IMR-90 (cell line): ENCODE measurements at regions not wholly inside any gene's neighbourhood (a gene's known extent, or its start where the extent isn't known, plus 50 kb on each side); places are given as distances from the start of the nearest gene placed in this dataset.

Experiments
- ATAC-seq: fragments of 200-7000 bp; cut with Tn5 transposase; 2 replicates; pipeline ENCODE4 v1.9.1; 2020; ENCODE audit warnings: low read depth, mild to moderate bottlenecking, moderate library complexity
- BruUV-seq: library from RNA; stranded (reverse); fragments of 400-500 nt; replicated peaks from 2 replicates; lab custom pipeline; 2021; lab: Mats Ljungman, UMichigan
- CTCF ChIA-PET: fragments of 300-600 bp; formaldehyde crosslinking; extraction: SDS; loops from one replicate; lab custom pipeline; 2021; ENCODE audit warnings: antibody characterized with exemption; lab: Yijun Ruan, JAX
- POLR2A ChIA-PET: fragments of 300-600 bp; sonication (Branson Sonifier 250); formaldehyde crosslinking; loops from one replicate; lab custom pipeline; 2022; ENCODE audit warnings: antibody characterized with exemption; ENCODE audit not compliant: unreplicated experiment; lab: Charles Lee
- DNase-seq: peaks from one replicate; pipeline ENCODE4 v3.0.0; 2013
- H2AFZ ChIP-seq: replicated peaks from 2 replicates; pipeline ENCODE3; 2013; ENCODE audit warnings: low read length, mild to moderate bottlenecking; ENCODE audit not compliant: poor library complexity
- H2AK5ac ChIP-seq: 2 replicates; pipeline ENCODE4 v1.6.1; 2013; ENCODE audit warnings: low read depth, low read length, inconsistent platforms
- H2AK9ac ChIP-seq: replicated peaks from 2 replicates; pipeline ENCODE3; 2013; ENCODE audit warnings: mild to moderate bottlenecking, low read depth, low read length, moderate library complexity; ENCODE audit not compliant: poor library complexity
- H2BK120ac ChIP-seq: 2 replicates; pipeline ENCODE4 v1.6.1; 2013; ENCODE audit warnings: low read depth, low read length, inconsistent platforms
- H2BK15ac ChIP-seq: 3 replicates; pipeline ENCODE4 v1.6.1; 2013; ENCODE audit warnings: low read depth, low read length, inconsistent platforms
- H2BK20ac ChIP-seq: 2 replicates; pipeline ENCODE4 v1.6.1; 2013; ENCODE audit warnings: low read depth, mild to moderate bottlenecking, inconsistent platforms, low read length, moderate library complexity
- H2BK5ac ChIP-seq: 2 replicates; pipeline ENCODE4 v1.6.1; 2013; ENCODE audit warnings: mild to moderate bottlenecking, low read depth, low read length, inconsistent platforms; ENCODE audit not compliant: poor library complexity, severe bottlenecking
- H3K14ac ChIP-seq: replicated peaks from 2 replicates; pipeline ENCODE4 v1.6.1; 2013; ENCODE audit warnings: low read depth, low read length, inconsistent platforms
- H3K18ac ChIP-seq: 2 replicates; pipeline ENCODE4 v1.6.1; 2013; ENCODE audit warnings: low read depth, low read length, control low read depth
- H3K23ac ChIP-seq: 2 replicates; pipeline ENCODE4 v1.6.1; 2013; ENCODE audit warnings: low read depth, low read length, inconsistent platforms
- H3K27ac ChIP-seq: 2 replicates; pipeline ENCODE4 v1.5.1; 2013; ENCODE audit warnings: mild to moderate bottlenecking, control low read depth, low read length; ENCODE audit not compliant: insufficient read depth
- H3K27me3 ChIP-seq: 2 replicates; pipeline ENCODE4 v1.6.1; 2013; ENCODE audit warnings: low read length; ENCODE audit not compliant: control insufficient read depth, insufficient read depth
- H3K36me3 ChIP-seq: 2 replicates; pipeline ENCODE4 v1.6.1; 2013; ENCODE audit warnings: low read length, mixed read lengths; ENCODE audit not compliant: control insufficient read depth, insufficient read depth
- H3K4ac ChIP-seq: 2 replicates; pipeline ENCODE4 v1.6.1; 2013; ENCODE audit warnings: low read depth, low read length, inconsistent platforms
- H3K4me1 ChIP-seq: 2 replicates; pipeline ENCODE4 v1.6.1; 2013; ENCODE audit warnings: low read length, mixed read lengths; ENCODE audit not compliant: control insufficient read depth, insufficient read depth
- H3K4me2 ChIP-seq: 2 replicates; pipeline ENCODE4 v1.6.1; 2013; ENCODE audit warnings: low read depth, mild to moderate bottlenecking, control low read depth, low read length, moderate library complexity
- H3K4me3 ChIP-seq: 2 replicates; pipeline ENCODE4 v1.5.1; 2013; ENCODE audit warnings: low read depth, mild to moderate bottlenecking, control low read depth, low read length, moderate library complexity; ENCODE audit not compliant: insufficient read depth
- H3K56ac ChIP-seq: 2 replicates; pipeline ENCODE4 v1.6.1; 2013; ENCODE audit warnings: low read length, inconsistent platforms; ENCODE audit not compliant: insufficient read depth; ENCODE audit errors: extremely low read depth
- H3K79me1 ChIP-seq, 2 experiments: 2 replicates each; pipeline ENCODE4 v1.6.1; 2013; ENCODE audit warnings: low read length in 2 of 2, inconsistent platforms in 1 of 2, low read depth in 1 of 2
- H3K9ac ChIP-seq: 2 replicates; pipeline ENCODE4 v1.6.1; 2013; ENCODE audit warnings: low read depth, low read length, control low read depth
- H3K9me1 ChIP-seq: 2 replicates; pipeline ENCODE4 v1.6.1; 2013; ENCODE audit warnings: low read length, inconsistent platforms; ENCODE audit not compliant: insufficient read depth
- H3K9me3 ChIP-seq: 2 replicates; pipeline ENCODE4 v1.6.1; 2013; ENCODE audit warnings: low read length; ENCODE audit not compliant: control insufficient read depth, insufficient read depth
- H4K20me1 ChIP-seq: 2 replicates; pipeline ENCODE4 v1.6.1; 2013; ENCODE audit warnings: low read length, inconsistent platforms; ENCODE audit not compliant: insufficient read depth
- H4K5ac ChIP-seq: 2 replicates; pipeline ENCODE4 v1.6.1; 2013; ENCODE audit warnings: mild to moderate bottlenecking, low read depth, low read length, control low read depth
- H4K8ac ChIP-seq, 2 experiments: 2 replicates each; pipeline ENCODE4 v1.6.1; 2013; ENCODE audit warnings: low read depth in 2 of 2, low read length in 2 of 2, control low read depth in 1 of 2, inconsistent platforms in 1 of 2
- H4K91ac ChIP-seq: 2 replicates; pipeline ENCODE4 v1.6.1; 2013; ENCODE audit warnings: low read depth, low read length, inconsistent platforms; ENCODE audit not compliant: insufficient read depth
- FOS ChIP-seq: fragments of 150-350 bp; IDR thresholded peaks from 2 replicates; pipeline ENCODE4 v1.6.1; 2016; ENCODE audit warnings: low read depth, low read length
- MAFK ChIP-seq: IDR thresholded peaks from 2 replicates; pipeline ENCODE4 v1.6.1; 2012; ENCODE audit warnings: low read depth, low read length, improper control_type of control experiment
- MAZ ChIP-seq: IDR thresholded peaks from 2 replicates; pipeline ENCODE4 v1.6.1; 2012; ENCODE audit warnings: low read depth, mild to moderate bottlenecking, low read length, improper control_type of control experiment, moderate library complexity, borderline replicate concordance
- RCOR1 ChIP-seq: IDR thresholded peaks from 2 replicates; pipeline ENCODE4 v1.6.1; 2012; ENCODE audit warnings: mild to moderate bottlenecking, low read length, improper control_type of control experiment; ENCODE audit not compliant: insufficient replicate concordance
- WGBS, 2 experiments: methylation state at CpG; one replicate each; pipeline versions ENCODE4 v1.1.5 to v1.1.7; 2013; ENCODE audit warnings: missing lambda C conversion rate in 2 of 2; ENCODE audit not compliant: insufficient read length in 1 of 2; ENCODE audit errors: extremely low coverage in 2 of 2; 5-methylcytosine and 5-hydroxymethylcytosine counted together
- dilution Hi-C: fragments of 300-500 bp; cut with HindIII; formaldehyde crosslinking; loops from one replicate; pipeline ENCODE4 v1.14.3; 2018; ENCODE audit warnings: low sequenced_read_pairs; ENCODE audit not compliant: unreplicated experiment
- in situ Hi-C: fragments of 300-500 bp; cut with MboI; formaldehyde crosslinking; loops from 3 replicates; pipeline ENCODE4 v1.14.3; 2019; ENCODE audit warnings: low sequenced_read_pairs, inconsistent platforms, mixed read lengths
- intact Hi-C: fragments of 100-400 bp; cut with micrococcal nuclease; formaldehyde crosslinking; loops from 2 replicates; pipeline ENCODE4 v1.10.0; 2022
- TF ChIP-seq, protein P1 (sequence below): fragments of 150-350 bp; IDR thresholded peaks from 2 replicates; pipeline ENCODE4 v1.6.1; 2017; ENCODE audit warnings: mild to moderate bottlenecking, antibody characterized with exemption, low read length, low read depth

DNA sequence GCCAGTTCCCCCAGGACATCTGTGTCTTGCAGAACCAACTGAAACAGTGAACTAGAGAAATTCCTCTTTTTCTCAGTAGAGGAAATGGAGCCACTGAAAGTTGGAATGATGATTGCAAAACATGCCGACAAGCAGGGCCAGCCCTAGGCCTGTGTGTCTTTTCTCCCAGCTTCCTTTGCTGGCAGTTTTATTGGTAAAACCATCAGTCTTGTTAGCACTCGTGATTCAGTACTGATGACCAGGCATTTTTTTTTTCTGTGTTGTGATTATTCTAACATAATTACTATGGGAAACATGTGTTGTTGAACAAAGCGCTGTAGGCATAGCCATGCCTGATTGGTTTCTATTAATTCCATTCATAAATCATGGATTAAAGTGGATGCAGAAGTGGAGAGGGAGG is 620.7 kb downstream of the AACS start:
- in situ Hi-C loops, result no loop called here
- dilution Hi-C loops, result no loop called here

More for the DNA sequence above, 620.7 kb downstream of the AACS start:
- Histone ChIP-seq H3K9me3 (peaks cover 49% of the 10 kb centered on the region), H3K23ac (no peak overlapping the region), H4K20me1 (no peaks in the 10 kb centered on the region), H3K4me1 (no peaks in the 10 kb centered on the region), H3K36me3 (no peaks in the 10 kb centered on the region), H2BK120ac (no peak overlapping the region), H2BK15ac (no peak overlapping the region), H3K9ac (no peak overlapping the region), H3K27me3 (no peaks in the 10 kb centered on the region), H3K27ac (no peak overlapping the region), H4K8ac (no peak overlapping the region), H3K4ac (no peak overlapping the region), H4K5ac (no peak overlapping the region), H3K9me1 (no peaks in the 10 kb centered on the region), H3K14ac (no peak overlapping the region), H3K18ac (no peak overlapping the region), H3K4me3 (no peak overlapping the region), H2AK5ac (no peak overlapping the region), H2BK20ac (no peak overlapping the region), H2AK9ac (no peak overlapping the region), H2AFZ (no peak overlapping the region), H3K56ac (no peak overlapping the region), H4K91ac (no peak overlapping the region), H2BK5ac (no peak overlapping the region), H3K4me2 (no peak overlapping the region), H3K79me1 (no peaks in the 10 kb centered on the region)
- WGBS, 2 experiments, result no CpG with 5 or more reads among the region's 3 CpGs
- ATAC-seq, result no peak
- POLR2A ChIA-PET, result no interaction called here
- TF ChIP-seq MAFK, result peak; percentile 20; the same call in 1 of the 2 replicates
- TF ChIP-seq FOS, result no peak
- TF ChIP-seq RCOR1, result no peak
- no peak for TF ChIP-seq MAZ
- TF ChIP-seq, protein P1, sequence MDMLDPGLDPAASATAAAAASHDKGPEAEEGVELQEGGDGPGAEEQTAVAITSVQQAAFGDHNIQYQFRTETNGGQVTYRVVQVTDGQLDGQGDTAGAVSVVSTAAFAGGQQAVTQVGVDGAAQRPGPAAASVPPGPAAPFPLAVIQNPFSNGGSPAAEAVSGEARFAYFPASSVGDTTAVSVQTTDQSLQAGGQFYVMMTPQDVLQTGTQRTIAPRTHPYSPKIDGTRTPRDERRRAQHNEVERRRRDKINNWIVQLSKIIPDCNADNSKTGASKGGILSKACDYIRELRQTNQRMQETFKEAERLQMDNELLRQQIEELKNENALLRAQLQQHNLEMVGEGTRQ, result no peak
- BruUV-seq, result no TSS peak
- CTCF ChIA-PET, result interaction anchor here (0.6 kb wide), 1 partner anchor 1463 kb away, joined by 3 read pairs; no protein-coding TSS in a partner anchor
- intact Hi-C loops, result no loop called here
- DNase-seq, result no peak
